HK-2 (cell line): ENCODE measurements at regions not wholly inside any gene's neighbourhood (a gene's known extent, or its start where the extent isn't known, plus 50 kb on each side); places are given as distances from the start of the nearest gene placed in this dataset.
A peak's percentile ranks its signal among the peaks of the same experiment; 100 is the strongest.
"Not testable (repeated sequence)": the region's sequence is repeated elsewhere in the genome, so short reads cannot be mapped to it uniquely, and the experiment has no call there.

Experiments
- DNase-seq: peaks from one replicate; pipeline ENCODE4 v3.0.0-alpha.2; 2018; ENCODE audit not compliant: unreplicated experiment

- no peak for DNase-seq
These were observed 69.7 kb downstream of the RPS6KA4 start for GRCh38 chr11:64428693-64429092.

DNA sequence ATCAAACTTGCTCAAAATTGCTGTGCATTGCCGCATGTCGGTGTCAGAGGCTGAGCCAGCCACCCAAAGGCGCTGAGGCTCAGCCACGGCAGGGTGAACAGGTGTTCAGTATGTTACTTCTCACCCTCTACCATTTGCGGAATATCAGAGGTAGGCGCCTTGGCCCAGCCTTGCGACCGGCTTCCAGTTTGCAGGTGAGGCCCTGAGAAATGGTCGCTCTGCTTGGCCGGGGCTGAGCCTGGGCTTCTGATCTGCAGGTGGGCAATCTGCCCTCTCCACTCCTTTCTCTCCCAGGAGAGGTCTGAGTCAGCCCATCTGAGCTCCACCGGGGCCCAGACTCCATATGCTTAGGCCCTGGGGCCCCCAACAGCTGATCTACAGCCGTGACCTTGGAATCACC lies 71.0 kb downstream of the RPS6KA4 start:
- no peak for DNase-seq

- DNase-seq = no peak
These were observed 71.7 kb downstream of the RPS6KA4 start for GRCh38 chr11:64430645-64431044.

DNA sequence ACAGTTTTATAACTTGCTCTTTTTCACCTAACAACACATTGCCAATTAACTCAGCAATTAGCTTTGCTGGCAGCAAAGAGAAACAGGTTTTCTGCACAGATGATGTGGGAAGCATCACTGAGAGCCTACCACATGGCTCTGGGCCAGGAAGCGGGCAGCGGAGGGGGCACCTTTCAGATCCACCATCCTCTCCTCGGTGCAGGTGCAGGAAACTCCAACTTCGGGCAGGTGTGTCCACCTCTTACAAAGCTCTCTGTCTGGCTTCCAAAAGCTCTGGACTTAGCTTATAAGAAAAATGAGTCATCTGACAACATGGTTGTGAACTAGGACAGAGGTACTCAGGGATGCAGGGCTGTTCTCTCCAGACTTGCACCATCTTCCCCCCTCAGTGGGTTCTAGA lies 77.0 kb downstream of the RPS6KA4 start:
- DNase-seq = no peak

- no peak for DNase-seq
These were observed 78.5 kb downstream of the RPS6KA4 start for GRCh38 chr11:64437426-64437825.

- no peak for DNase-seq
These were observed 80.2 kb downstream of the RPS6KA4 start for GRCh38 chr11:64438986-64439771.

DNA sequence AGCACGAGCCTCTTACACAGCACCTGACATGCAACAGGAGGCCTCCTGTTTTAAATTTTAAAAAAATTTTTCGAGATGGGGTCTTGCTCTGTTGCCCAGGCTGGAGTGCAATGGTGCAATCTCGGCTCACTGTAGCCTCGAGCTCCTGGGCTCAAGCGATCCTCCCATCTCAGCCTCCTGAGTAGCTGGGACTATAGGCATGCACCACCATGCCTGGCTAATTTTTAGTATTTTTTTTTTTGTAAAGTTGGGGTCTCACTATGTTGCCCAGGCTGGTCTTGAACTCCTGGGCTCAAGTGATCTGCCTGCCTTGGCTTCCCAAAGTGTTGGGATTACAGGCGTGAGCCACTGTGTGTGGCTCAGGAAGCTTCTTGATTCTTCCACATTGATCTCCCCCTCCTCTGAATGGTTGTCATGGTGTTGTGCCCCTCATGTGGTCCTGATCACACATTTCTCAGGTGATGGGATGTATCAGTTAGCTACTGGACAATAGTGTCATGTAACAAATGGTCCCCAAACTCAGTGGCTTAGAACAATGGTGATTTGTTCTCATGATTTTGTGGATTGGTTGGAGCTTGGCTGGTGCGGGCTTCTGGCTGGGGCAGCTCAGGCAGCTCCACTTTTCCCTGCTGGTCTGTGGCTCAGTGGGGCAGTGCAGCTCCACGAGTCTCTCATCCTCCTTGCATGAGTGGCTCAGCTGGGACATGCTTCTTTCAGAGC lies 81.0 kb downstream of the RPS6KA4 start:
- not testable (repeated sequence) for DNase-seq

DNA sequence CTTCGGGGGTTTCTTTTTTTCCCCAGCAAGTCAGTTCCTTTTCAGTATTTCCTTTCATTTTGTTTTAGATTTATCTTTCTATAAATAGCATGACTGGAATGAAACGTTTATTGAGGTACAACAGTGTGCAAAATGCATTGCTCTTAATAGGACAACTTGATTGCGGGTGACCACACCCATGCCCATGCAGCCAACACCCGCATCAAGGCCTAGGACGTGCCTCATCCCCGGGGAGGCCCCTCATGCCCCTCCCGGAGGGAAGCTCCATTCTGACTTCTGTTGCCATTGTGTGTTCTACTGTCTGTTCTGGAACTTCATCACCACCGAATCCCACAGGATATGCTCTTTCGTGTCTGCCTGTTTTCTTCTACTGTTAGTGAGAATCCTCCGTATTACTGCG lies 82.2 kb downstream of the RPS6KA4 start:
- DNase-seq = no peak

- no peak for DNase-seq
These were observed 84.0 kb downstream of the RPS6KA4 start for GRCh38 chr11:64443001-64443400.

- no peak for DNase-seq
These were observed 86.0 kb downstream of the RPS6KA4 start for GRCh38 chr11:64444838-64445441.

DNA sequence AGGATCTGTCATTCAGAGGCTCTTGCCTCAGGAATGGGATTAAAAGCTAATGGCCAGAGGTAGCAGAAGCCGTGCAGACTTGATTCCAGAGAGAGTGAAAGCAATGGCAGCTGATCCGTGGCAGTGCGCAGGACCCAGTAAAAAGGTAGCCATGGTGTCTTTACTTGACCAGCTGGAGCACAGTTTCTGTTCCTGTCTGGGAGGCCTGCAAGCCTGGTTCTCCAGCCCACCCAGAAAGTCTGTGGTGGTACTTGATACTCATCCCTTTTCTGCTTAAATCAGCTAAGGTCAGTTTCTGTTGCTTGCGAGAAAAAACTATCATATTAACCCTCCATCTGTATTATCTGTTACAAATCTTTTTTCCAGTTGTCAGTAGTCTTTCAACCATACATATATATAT lies 86.7 kb downstream of the RPS6KA4 start:
- no peak for DNase-seq

GRCh38 chr11:64447831-64448598 lies 89.1 kb downstream of the RPS6KA4 start:
- no peak for DNase-seq

DNA sequence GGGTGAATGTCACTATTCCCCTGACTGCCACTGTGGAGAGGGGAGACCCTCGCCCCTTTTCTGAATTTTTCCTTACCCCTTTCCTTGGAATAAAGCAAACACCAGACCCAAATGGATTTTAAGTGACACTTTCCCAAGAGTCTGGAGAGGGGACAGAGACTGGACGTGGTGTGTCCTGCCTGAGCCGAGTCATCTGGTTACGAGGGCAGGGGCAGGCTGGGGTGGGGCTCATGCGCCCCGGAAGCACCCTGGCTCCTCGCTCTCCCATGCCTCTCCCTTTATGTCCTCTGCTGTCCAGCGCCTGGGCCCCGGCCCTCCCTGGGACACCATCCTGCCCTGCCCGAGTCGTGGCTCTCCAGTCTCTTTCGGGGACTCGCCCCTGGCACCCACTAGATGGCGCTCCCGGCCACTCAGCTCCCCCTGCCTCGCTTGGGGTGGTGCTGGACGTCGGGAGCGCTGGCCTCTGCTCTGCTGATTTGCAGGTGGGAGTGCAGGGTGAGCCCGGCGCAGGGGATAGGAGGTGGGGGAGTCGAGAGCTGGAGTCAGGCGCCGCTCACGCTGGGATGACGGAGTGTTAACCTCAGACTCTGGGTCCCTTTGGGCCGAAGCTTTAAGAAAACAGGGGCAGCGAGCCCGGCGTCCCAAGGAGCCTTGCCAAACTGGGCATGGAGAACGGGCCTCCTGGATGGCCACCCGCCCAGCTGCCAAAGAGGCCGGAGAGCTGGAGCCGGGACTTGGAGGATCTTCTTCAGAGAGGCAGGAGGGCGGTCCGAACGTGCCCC lies 89.8 kb downstream of the RPS6KA4 start:
- DNase-seq = peak; percentile 77

DNA sequence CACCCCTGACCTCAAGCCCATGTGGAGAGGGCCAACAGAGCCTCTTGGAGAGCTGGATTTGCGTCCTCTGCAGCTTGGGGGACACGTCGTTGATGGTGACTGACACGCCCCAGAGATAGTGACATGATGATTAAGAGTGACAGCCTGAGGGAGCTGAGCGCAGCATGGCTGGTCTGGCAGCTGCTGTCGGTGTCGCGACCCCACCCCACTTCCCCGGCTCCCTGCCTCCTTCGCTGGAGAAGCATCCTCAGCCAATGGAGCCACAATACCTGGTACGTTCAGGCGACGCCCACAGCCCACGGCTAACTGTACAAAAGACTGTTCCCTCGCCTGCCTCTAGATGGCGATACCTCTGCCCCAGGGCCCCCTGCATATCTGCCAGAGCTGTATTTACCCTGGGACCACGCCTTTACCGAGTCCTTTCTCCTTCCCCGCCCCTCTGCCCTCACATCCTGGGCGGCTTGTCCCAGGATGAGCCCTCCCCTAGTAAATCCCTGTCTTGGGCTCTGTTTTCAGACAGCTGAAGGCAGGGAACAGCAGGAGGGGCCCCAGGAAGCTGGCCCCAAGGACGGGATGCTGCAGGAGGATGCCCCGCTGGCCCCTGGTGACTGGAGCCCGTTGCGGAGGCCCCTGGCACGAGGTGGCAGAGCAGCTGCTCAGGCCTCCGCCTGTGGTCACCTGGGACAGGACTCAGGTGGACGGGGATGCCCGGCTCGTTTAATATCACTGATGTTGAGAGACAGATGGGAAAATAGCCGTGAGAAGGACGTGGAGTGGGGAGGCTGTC lies 90.6 kb downstream of the RPS6KA4 start:
- peak; percentile 56 for DNase-seq

- DNase-seq = no peak
These were observed 91.2 kb downstream of the RPS6KA4 start for GRCh38 chr11:64450168-64450560.

GRCh38 chr11:64451856-64452255 lies 92.9 kb downstream of the RPS6KA4 start:
- no peak for DNase-seq

DNA sequence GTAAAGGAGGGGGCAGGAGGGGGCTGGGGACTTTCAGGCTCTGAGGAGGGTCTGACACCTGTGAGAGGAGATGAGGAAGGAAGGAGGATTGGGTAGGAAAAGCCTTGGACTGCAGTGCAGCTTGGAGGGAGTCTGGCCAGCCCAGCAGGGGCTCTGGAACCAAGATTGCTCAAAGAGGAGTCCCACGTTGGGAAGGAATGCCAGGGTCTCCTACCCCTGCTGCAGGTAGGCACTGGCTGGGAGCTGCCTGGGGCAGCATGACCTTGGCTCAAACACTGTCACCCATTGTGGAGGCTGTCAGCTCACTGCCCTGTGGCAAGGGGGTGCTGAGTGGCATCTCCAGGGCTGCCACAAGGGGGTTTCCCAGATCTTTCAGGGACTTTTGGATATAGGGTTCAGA lies 94.5 kb downstream of the RPS6KA4 start:
- DNase-seq = no peak

GRCh38 chr11:64455456-64456261 lies 96.7 kb downstream of the RPS6KA4 start:
- DNase-seq = no peak

- DNase-seq = no peak
These were observed 97.8 kb downstream of the RPS6KA4 start for GRCh38 chr11:64456509-64457320.
